ENCODE measurements at regions not wholly inside any gene's neighbourhood (a gene's known extent, or its start where the extent isn't known, plus 50 kb on each side); places are given as distances from the start of the nearest gene placed in this dataset.

GRCh38 chr13:44064357-44064756 lies 184.7 kb downstream of the LACC1 start:
- TF ChIP-seq CTCF (conservative IDR thresholded peaks at IDR 0.05): no peak
- WGBS (ENCODE audit: extremely low coverage, insufficient read length, low lambda C conversion rate): no CpG with 5 or more reads among the region's 2 CpGs
- H3K27me3 ChIP-seq (ENCODE audit: insufficient read depth, low read length): no peaks in the 10 kb centered on the region

More at GRCh38 chr13:44064357-44064756, 184.7 kb downstream of the LACC1 start:
- Histone ChIP-seq H3K56ac (ENCODE audit: insufficient read length, low read depth, low read length) (no peak overlapping the region), H3K14ac (ENCODE audit: insufficient read depth, low read length) (no peak overlapping the region), H4K20me1 (ENCODE audit: control insufficient read depth, insufficient read depth, insufficient read length) (no peaks in the 10 kb centered on the region), H2BK15ac (ENCODE audit: low read depth, low read length) (no peak overlapping the region), H2BK20ac (ENCODE audit: low read depth, low read length, poor library complexity, severe bottlenecking) (no peak overlapping the region), H3K4ac (ENCODE audit: low read depth, low read length) (no peak overlapping the region), H3K79me2 (ENCODE audit: insufficient read depth, low read length) (0 out of 2 replicates have a peak, but pooled peaks cover 2% of the 10 kb centered on the region), H4K8ac (replicated peaks; ENCODE audit: insufficient read length, low read depth, low read length) (no peak overlapping the region), H3K23me2 (ENCODE audit: insufficient read length, low read depth, low read length, poor library complexity, severe bottlenecking) (no peaks in the 10 kb centered on the region), H4K91ac (ENCODE audit: insufficient read length, low read depth, low read length) (no peak overlapping the region), H3K18ac (ENCODE audit: insufficient read length, low read depth, low read length) (no peak overlapping the region), H3K9me3 (ENCODE audit: control insufficient read depth, low read depth, low read length) (no peaks in the 10 kb centered on the region), H2BK5ac (ENCODE audit: insufficient read length, low read length) (no peak overlapping the region), H2BK12ac (ENCODE audit: insufficient read length, low read depth, low read length) (no peak overlapping the region), H3K79me1 (ENCODE audit: insufficient read depth, low read depth, low read length, poor library complexity, severe bottlenecking) (no peaks in the 10 kb centered on the region), H3K23ac (ENCODE audit: insufficient read length, low read depth, low read length) (no peak overlapping the region), H3T11ph (ENCODE audit: low read length) (no peak overlapping the region), H3K4me2 (ENCODE audit: insufficient read depth, insufficient read length, low read length) (no peak overlapping the region), H2BK120ac (ENCODE audit: low read depth, low read length, poor library complexity, severe bottlenecking) (no peak overlapping the region), H2AFZ (ENCODE audit: low read length) (no peak overlapping the region), H3K9ac (ENCODE audit: extremely low read depth, insufficient read length, low read length) (no peak overlapping the region), H2AK5ac (ENCODE audit: insufficient read length, low read length) (no peak overlapping the region), H3K4me1 (ENCODE audit: insufficient read depth, low read length) (peaks cover 4% of the 10 kb centered on the region; the same call in 1 of the 2 replicates), H4K5ac (ENCODE audit: insufficient read length, low read depth, low read length) (no peak overlapping the region), H3K27ac (ENCODE audit: insufficient read length, low read depth, low read length) (no peak overlapping the region)
- peaks cover 11% of the 10 kb centered on the region for H3K27me3 Mint-ChIP-seq (ENCODE audit: low read depth)
- no peak overlapping the region for H3K27ac Mint-ChIP-seq
- H3K36me3 Mint-ChIP-seq (ENCODE audit: insufficient read depth in 1 of 3, low read depth in 3 of 3): peaks cover 0 to 12% (median 2%) of the 10 kb centered on the region in 3 experiments; a peak in 3 of 7 replicates
- H3K4me3 Mint-ChIP-seq: no peak overlapping the region
- no peak for DNase-seq
- H3K9me3 Mint-ChIP-seq: peaks cover 0 to 6% of the 10 kb centered on the region in 2 experiments; a peak in 1 of 5 replicates
- H3K4me1 Mint-ChIP-seq: peaks cover 29 to 33% of the 10 kb centered on the region in 2 experiments

All from H9 (cell line).